HCT116 (cell line): ENCODE measurements at regions not wholly inside any gene's neighbourhood (a gene's known extent, or its start where the extent isn't known, plus 50 kb on each side); places are given as distances from the start of the nearest gene placed in this dataset.

ENCODE experiments used
- ATAC-seq: fragments of 200-7000 bp; cut with Tn5 transposase; 2 replicates; pipeline ENCODE4 v1.9.1; 2020; ENCODE audit warnings: mild to moderate bottlenecking, moderate library complexity
- BruUV-seq: library from RNA; stranded (reverse); fragments of 400-500 nt; replicated peaks from 2 replicates; lab custom pipeline; 2021; lab: Mats Ljungman, UMichigan
- CTCF ChIA-PET: fragments of 300-600 bp; sonication (Branson Sonifier 250); formaldehyde crosslinking; loops from one replicate; lab custom pipeline; 2021; ENCODE audit warnings: antibody characterized with exemption; lab: Charles Lee
- POLR2A ChIA-PET: fragments of 300-600, 350-600 bp; sonication (Branson Sonifier 250); formaldehyde crosslinking; loops from one replicate; lab custom pipeline; 2021; ENCODE audit warnings: antibody characterized with exemption; lab: Charles Lee
- RAD21 ChIA-PET, 2 experiments: fragments of 300-600 bp; sonication (Branson Sonifier 250); formaldehyde crosslinking; loops; one replicate each; lab custom pipeline; 2023; ENCODE audit warnings: low total read pairs in 2 of 2; ENCODE audit not compliant: uncharacterized antibody in 2 of 2, unreplicated experiment in 2 of 2, low non-redundant PET in 1 of 2; lab: Charles Lee
- DNase-seq: peaks from one replicate; pipeline ENCODE4 v3.0.0-alpha.2; 2010; ENCODE audit warnings: low read depth, low spot score
- H2AFZ ChIP-seq: fragments of 200-600 bp; shearing (Covaris generic), sonication (generic); 2 replicates; pipeline ENCODE4 v1.6.1; 2017; ENCODE audit warnings: low read depth, mixed run types, mixed read lengths, antibody characterized with exemption, low read length; ENCODE audit not compliant: poor library complexity, severe bottlenecking
- H3K27ac ChIP-seq: 2 replicates; pipeline ENCODE4 v1.5.1; 2012; ENCODE audit warnings: low read depth, low read length
- H3K27me3 ChIP-seq: fragments of 200-600 bp; sonication (generic); 2 replicates; pipeline ENCODE4 v1.6.1; 2016; ENCODE audit warnings: mixed run types, low read length, mixed read lengths; ENCODE audit not compliant: insufficient read depth
- H3K36me3 ChIP-seq, 2 experiments: fragments of 200-500 bp in 1 of 2; fragments of 200-600 bp in 1 of 2; sonication (Bioruptor generic) in 1 of 2; sonication (generic) in 1 of 2; 2 replicates each; pipeline versions ENCODE4 v1.5.1 to v1.6.1; 2014 to 2016; ENCODE audit warnings: low read length in 2 of 2, inconsistent platforms in 1 of 2, mixed read lengths in 1 of 2, mixed run types in 1 of 2; ENCODE audit not compliant: insufficient read depth in 2 of 2, control insufficient read depth in 1 of 2
- H3K4me1 ChIP-seq, 2 experiments: fragments of 200-600 bp in 1 of 2; sonication (generic) in 1 of 2; 2 replicates each; pipeline versions ENCODE4 v1.5.1 to v1.6.1; 2012 to 2017; ENCODE audit warnings: low read length in 2 of 2, inconsistent platforms in 1 of 2, mild to moderate bottlenecking in 1 of 2, mixed read lengths in 1 of 2, mixed run types in 1 of 2, moderate library complexity in 1 of 2; ENCODE audit not compliant: insufficient read depth in 2 of 2, control insufficient read depth in 1 of 2
- H3K4me2 ChIP-seq: fragments of 200-600 bp; sonication (generic); 2 replicates; pipeline ENCODE4 v1.6.1; 2017; ENCODE audit warnings: mixed run types, low read length, mixed read lengths
- H3K4me3 ChIP-seq, 2 experiments: fragments of 200-600 bp in 1 of 2; sonication (generic) in 1 of 2; replicated peaks in 1 of 2; 2 replicates each; pipeline ENCODE4 v1.5.1; 2011 to 2016; ENCODE audit warnings: low read length in 2 of 2, control low read depth in 1 of 2, low read depth in 1 of 2, mild to moderate bottlenecking in 1 of 2, mixed read lengths in 1 of 2, mixed run types in 1 of 2
- H3K79me2 ChIP-seq: fragments of 200-600 bp; sonication (generic); 2 replicates; pipeline ENCODE4 v1.6.1; 2017; ENCODE audit warnings: mild to moderate bottlenecking, mixed run types, low read length, moderate library complexity, mixed read lengths; ENCODE audit not compliant: insufficient read depth
- H3K9ac ChIP-seq: fragments of 200-600 bp; sonication (generic); 2 replicates; pipeline ENCODE4 v1.6.1; 2016; ENCODE audit warnings: low read length, mixed read lengths
- H3K9me2 ChIP-seq: fragments of 200-600 bp; sonication (generic), shearing (Covaris generic); 2 replicates; pipeline ENCODE4 v1.6.1; 2017; ENCODE audit warnings: mixed run types, mild to moderate bottlenecking, moderate library complexity; ENCODE audit not compliant: insufficient read depth
- H3K9me3 ChIP-seq, 2 experiments: fragments of 200-500 bp in 1 of 2; fragments of 200-600 bp in 1 of 2; sonication (Bioruptor generic) in 1 of 2; sonication (generic) in 1 of 2; 2 replicates each; pipeline ENCODE4 v1.6.1; 2014 to 2017; ENCODE audit warnings: low read length in 2 of 2, mixed read lengths in 2 of 2, inconsistent platforms in 1 of 2, low read depth in 1 of 2, mild to moderate bottlenecking in 1 of 2, mixed run types in 1 of 2, moderate library complexity in 1 of 2; ENCODE audit not compliant: control insufficient read depth in 1 of 2, insufficient read depth in 1 of 2
- H4K20me1 ChIP-seq: fragments of 200-600 bp; sonication (generic), shearing (Covaris generic); 2 replicates; pipeline ENCODE4 v1.6.1; 2017; ENCODE audit warnings: mixed run types, mild to moderate bottlenecking, moderate library complexity; ENCODE audit not compliant: insufficient read depth
- ELF1 ChIP-seq: IDR thresholded peaks from 2 replicates; pipeline ENCODE4 v1.6.1; 2012; ENCODE audit warnings: low read depth, borderline replicate concordance
- EZH2 ChIP-seq: fragments of 200-600 bp; sonication (generic); IDR thresholded peaks from 2 replicates; pipeline ENCODE4 v1.6.1; 2017; ENCODE audit warnings: antibody characterized with exemption, mixed run types
- EZH2phosphoT487 ChIP-seq: fragments of 200-600 bp; IDR thresholded peaks from 2 replicates; pipeline ENCODE4 v1.6.1; 2018; ENCODE audit warnings: antibody characterized with exemption, borderline replicate concordance
- MAX ChIP-seq: IDR thresholded peaks from 2 replicates; pipeline ENCODE4 v1.6.1; 2012
- POLR2A ChIP-seq: IDR thresholded peaks from 2 replicates; pipeline ENCODE4 v1.7.0; 2011; ENCODE audit warnings: borderline replicate concordance; ENCODE audit not compliant: insufficient read depth, insufficient read length; ENCODE audit errors: extremely low read depth
- SIN3A ChIP-seq: IDR thresholded peaks from 2 replicates; pipeline ENCODE4 v1.6.1; 2012; ENCODE audit warnings: low read depth
- SP1 ChIP-seq: IDR thresholded peaks from 2 replicates; pipeline ENCODE4 v1.6.1; 2012; ENCODE audit warnings: low read depth
- TCF7L2 ChIP-seq: IDR thresholded peaks from 2 replicates; pipeline ENCODE4 v1.7.0; 2011; ENCODE audit warnings: borderline replicate concordance, inconsistent platforms; ENCODE audit not compliant: insufficient read depth, insufficient read length; ENCODE audit errors: extremely low read depth
- YY1 ChIP-seq: IDR thresholded peaks from 2 replicates; pipeline ENCODE4 v1.6.1; 2011; ENCODE audit warnings: low read length, low read depth, moderate library complexity, mild to moderate bottlenecking; ENCODE audit not compliant: insufficient replicate concordance; ENCODE audit errors: extremely low read depth
- ZFX ChIP-seq: fragments of 450-650 bp; IDR thresholded peaks from 2 replicates; pipeline ENCODE4 v1.6.1; 2017
- ZNF274 ChIP-seq: fragments of 200-500 bp; sonication (Bioruptor generic); IDR thresholded peaks from 2 replicates; pipeline ENCODE4 v1.6.1; 2014; ENCODE audit warnings: mild to moderate bottlenecking, low read depth, low read length, inconsistent platforms
- intact Hi-C: fragments of 100-400 bp; cut with micrococcal nuclease; formaldehyde crosslinking; loops from 2 replicates; pipeline ENCODE4 v1.10.0; 2022
- TF ChIP-seq, protein P1 (sequence below), 3 experiments: fragments of 200-600 bp in 1 of 3; sonication (generic) in 1 of 3; IDR thresholded peaks in 2 of 3; conservative IDR thresholded peaks in 1 of 3; 2 replicates each; pipeline ENCODE4 v1.5.1; 2012 to 2017; ENCODE audit warnings: low read depth in 2 of 3, low read length in 2 of 3, antibody characterized with exemption in 1 of 3, borderline replicate concordance in 1 of 3, control low read depth in 1 of 3, mild to moderate bottlenecking in 1 of 3, mixed read lengths in 1 of 3, mixed run types in 1 of 3, moderate library complexity in 1 of 3; ENCODE audit not compliant: insufficient read depth in 1 of 3
- TF ChIP-seq, protein P2 (sequence below): IDR thresholded peaks from 2 replicates; pipeline ENCODE4 v1.6.1; 2012
- TF ChIP-seq, protein P3 (sequence below): IDR thresholded peaks from 2 replicates; pipeline ENCODE4 v1.6.1; 2012; ENCODE audit warnings: low read depth

DNA sequence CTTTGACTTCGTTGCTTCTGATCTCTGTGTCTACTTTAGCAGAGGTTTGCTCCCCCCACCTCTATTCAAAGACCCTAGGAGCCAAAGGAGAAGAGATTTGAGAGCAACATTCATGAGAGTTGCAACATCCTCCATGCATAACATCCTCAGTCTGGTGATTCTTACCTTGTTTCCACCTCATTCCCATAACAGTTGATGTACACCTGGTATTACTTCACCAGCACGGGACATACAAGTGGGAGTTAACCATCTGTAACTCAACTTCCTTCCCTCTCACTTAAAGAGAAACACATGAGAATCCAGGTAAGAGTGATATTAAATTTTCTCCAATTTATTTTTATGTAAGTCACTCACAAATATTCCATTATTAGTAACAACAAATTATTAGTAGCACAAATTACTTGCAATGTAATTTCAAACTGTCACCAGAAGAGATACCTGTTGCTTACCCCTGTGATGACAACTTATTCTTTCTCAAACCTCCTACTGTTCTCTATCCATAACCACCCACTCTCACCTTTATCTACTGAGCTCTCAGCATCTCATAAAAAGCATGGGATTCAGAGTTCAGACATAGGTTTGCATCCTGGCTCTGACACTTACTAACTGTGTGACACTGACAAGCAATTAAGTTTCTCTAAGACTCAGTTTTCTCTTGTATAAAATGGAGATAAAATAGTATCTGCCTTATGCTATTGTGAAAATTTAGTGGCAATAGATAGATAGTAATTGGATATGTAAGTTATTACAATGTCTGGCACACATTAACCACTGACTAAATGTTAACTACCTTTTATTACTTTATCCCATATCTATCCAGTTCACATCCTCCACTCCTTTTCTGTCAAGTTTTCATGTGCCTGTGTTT is 184.6 kb upstream of the SRD5A2 start (continued):
- no peak for TF ChIP-seq EZH2
- TF ChIP-seq, protein P1, sequence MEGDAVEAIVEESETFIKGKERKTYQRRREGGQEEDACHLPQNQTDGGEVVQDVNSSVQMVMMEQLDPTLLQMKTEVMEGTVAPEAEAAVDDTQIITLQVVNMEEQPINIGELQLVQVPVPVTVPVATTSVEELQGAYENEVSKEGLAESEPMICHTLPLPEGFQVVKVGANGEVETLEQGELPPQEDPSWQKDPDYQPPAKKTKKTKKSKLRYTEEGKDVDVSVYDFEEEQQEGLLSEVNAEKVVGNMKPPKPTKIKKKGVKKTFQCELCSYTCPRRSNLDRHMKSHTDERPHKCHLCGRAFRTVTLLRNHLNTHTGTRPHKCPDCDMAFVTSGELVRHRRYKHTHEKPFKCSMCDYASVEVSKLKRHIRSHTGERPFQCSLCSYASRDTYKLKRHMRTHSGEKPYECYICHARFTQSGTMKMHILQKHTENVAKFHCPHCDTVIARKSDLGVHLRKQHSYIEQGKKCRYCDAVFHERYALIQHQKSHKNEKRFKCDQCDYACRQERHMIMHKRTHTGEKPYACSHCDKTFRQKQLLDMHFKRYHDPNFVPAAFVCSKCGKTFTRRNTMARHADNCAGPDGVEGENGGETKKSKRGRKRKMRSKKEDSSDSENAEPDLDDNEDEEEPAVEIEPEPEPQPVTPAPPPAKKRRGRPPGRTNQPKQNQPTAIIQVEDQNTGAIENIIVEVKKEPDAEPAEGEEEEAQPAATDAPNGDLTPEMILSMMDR (IDR thresholded peaks at IDR 0.05 in 2 of 3, conservative IDR thresholded peaks at IDR 0.05 in 1 of 3; ENCODE audit: borderline replicate concordance in 1 of 3, insufficient read depth in 1 of 3, low read depth in 2 of 3, low read length in 2 of 3) = no peak
- TF ChIP-seq ZFX = no peak
- no peak for TF ChIP-seq ELF1
- TF ChIP-seq, protein P2, sequence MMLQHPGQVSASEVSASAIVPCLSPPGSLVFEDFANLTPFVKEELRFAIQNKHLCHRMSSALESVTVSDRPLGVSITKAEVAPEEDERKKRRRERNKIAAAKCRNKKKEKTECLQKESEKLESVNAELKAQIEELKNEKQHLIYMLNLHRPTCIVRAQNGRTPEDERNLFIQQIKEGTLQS = no peak
- TF ChIP-seq YY1 = no peak
- TF ChIP-seq SP1 = no peak
- no peak for TF ChIP-seq MAX
- TF ChIP-seq, all 23 proteins: peak for 0

GRCh38 chr2:31764169-31764568 is 183.4 kb upstream of the SRD5A2 start:
- ATAC-seq (no peak), DNase-seq (no peak)
- Histone ChIP-seq H3K4me3 (no peak overlapping the region), H4K20me1 (no peaks in the 10 kb centered on the region), H3K4me1 (no peaks in the 10 kb centered on the region), H3K9me3 (peaks cover 0 to 3% of the 10 kb centered on the region in 2 experiments; a peak in 1 of 4 replicates), H3K27me3 (no peaks in the 10 kb centered on the region), H3K4me2 (no peak overlapping the region), H3K9me2 (no peaks in the 10 kb centered on the region), H3K79me2 (no peaks in the 10 kb centered on the region), H3K27ac (no peak overlapping the region), H2AFZ (no peak overlapping the region), H3K36me3 (no peaks in the 10 kb centered on the region), H3K9ac (no peak overlapping the region)
- CTCF ChIA-PET = no interaction called here
- no TSS peak for BruUV-seq
- intact Hi-C loops = no loop called here
- POLR2A ChIA-PET = no interaction called here
- RAD21 ChIA-PET = no interaction called here
- TF ChIP-seq TCF7L2 = no peak
- TF ChIP-seq EZH2phosphoT487 = no peak
- no peak for TF ChIP-seq EZH2
- TF ChIP-seq, protein P1 (IDR thresholded peaks at IDR 0.05 in 2 of 3, conservative IDR thresholded peaks at IDR 0.05 in 1 of 3; ENCODE audit: borderline replicate concordance in 1 of 3, insufficient read depth in 1 of 3, low read depth in 2 of 3, low read length in 2 of 3) = no peak
- TF ChIP-seq ZNF274 = no peak
- TF ChIP-seq, protein P3, sequence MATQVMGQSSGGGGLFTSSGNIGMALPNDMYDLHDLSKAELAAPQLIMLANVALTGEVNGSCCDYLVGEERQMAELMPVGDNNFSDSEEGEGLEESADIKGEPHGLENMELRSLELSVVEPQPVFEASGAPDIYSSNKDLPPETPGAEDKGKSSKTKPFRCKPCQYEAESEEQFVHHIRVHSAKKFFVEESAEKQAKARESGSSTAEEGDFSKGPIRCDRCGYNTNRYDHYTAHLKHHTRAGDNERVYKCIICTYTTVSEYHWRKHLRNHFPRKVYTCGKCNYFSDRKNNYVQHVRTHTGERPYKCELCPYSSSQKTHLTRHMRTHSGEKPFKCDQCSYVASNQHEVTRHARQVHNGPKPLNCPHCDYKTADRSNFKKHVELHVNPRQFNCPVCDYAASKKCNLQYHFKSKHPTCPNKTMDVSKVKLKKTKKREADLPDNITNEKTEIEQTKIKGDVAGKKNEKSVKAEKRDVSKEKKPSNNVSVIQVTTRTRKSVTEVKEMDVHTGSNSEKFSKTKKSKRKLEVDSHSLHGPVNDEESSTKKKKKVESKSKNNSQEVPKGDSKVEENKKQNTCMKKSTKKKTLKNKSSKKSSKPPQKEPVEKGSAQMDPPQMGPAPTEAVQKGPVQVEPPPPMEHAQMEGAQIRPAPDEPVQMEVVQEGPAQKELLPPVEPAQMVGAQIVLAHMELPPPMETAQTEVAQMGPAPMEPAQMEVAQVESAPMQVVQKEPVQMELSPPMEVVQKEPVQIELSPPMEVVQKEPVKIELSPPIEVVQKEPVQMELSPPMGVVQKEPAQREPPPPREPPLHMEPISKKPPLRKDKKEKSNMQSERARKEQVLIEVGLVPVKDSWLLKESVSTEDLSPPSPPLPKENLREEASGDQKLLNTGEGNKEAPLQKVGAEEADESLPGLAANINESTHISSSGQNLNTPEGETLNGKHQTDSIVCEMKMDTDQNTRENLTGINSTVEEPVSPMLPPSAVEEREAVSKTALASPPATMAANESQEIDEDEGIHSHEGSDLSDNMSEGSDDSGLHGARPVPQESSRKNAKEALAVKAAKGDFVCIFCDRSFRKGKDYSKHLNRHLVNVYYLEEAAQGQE = no peak
- no peak for TF ChIP-seq SIN3A
- TF ChIP-seq POLR2A = no peak
